DOHH2 (cell line): ENCODE measurements at regions not wholly inside any gene's neighbourhood (a gene's known extent, or its start where the extent isn't known, plus 50 kb on each side); places are given as distances from the start of the nearest gene placed in this dataset.
"Not testable (repeated sequence)": the region's sequence is repeated elsewhere in the genome, so short reads cannot be mapped to it uniquely, and the experiment has no call there.

ENCODE experiments used
- H3F3A ChIP-seq: fragments of 200-600 bp; sonication (generic), shearing (Covaris generic); 2 replicates; pipeline ENCODE4 v1.6.0; 2016; ENCODE audit warnings: antibody characterized with exemption, mild to moderate bottlenecking; ENCODE audit not compliant: control insufficient read depth, insufficient read depth
- H3K27ac ChIP-seq: fragments of 200-600 bp; sonication (generic); 2 replicates; pipeline ENCODE4 v1.5.1; 2014; ENCODE audit warnings: low read depth, mild to moderate bottlenecking, low read length, moderate library complexity
- H3K27me3 ChIP-seq: fragments of 200-600 bp; sonication (generic); 2 replicates; pipeline ENCODE4 v1.6.1; 2014; ENCODE audit warnings: mild to moderate bottlenecking, low read length, mixed read lengths; ENCODE audit not compliant: control insufficient read depth
- H3K36me3 ChIP-seq: fragments of 200-600 bp; sonication (generic); 2 replicates; pipeline ENCODE4 v1.6.1; 2014; ENCODE audit warnings: mild to moderate bottlenecking, low read length, moderate library complexity, mixed read lengths; ENCODE audit not compliant: control insufficient read depth
- H3K4me1 ChIP-seq: fragments of 200-600 bp; sonication (generic); 2 replicates; pipeline ENCODE4 v1.6.1; 2014; ENCODE audit warnings: mild to moderate bottlenecking, low read length, mixed read lengths; ENCODE audit not compliant: control insufficient read depth
- H3K4me2 ChIP-seq: fragments of 200-600 bp; sonication (generic); 2 replicates; pipeline ENCODE4 v1.6.0; 2014; ENCODE audit warnings: mild to moderate bottlenecking, low read length, moderate library complexity
- H3K4me3 ChIP-seq: fragments of 200-600 bp; sonication (generic); 2 replicates; pipeline ENCODE4 v1.5.1; 2014; ENCODE audit warnings: mild to moderate bottlenecking, low read length, mixed read lengths
- H3K79me2 ChIP-seq: fragments of 200-600 bp; sonication (generic); 2 replicates; pipeline ENCODE4 v1.6.1; 2014; ENCODE audit warnings: mild to moderate bottlenecking, low read length, mixed read lengths; ENCODE audit not compliant: control insufficient read depth
- H3K9me2 ChIP-seq: fragments of 200-600 bp; sonication (generic); replicated peaks from 2 replicates; pipeline ENCODE4 v1.6.1; 2014; ENCODE audit warnings: mild to moderate bottlenecking, low read length, mixed read lengths; ENCODE audit not compliant: control insufficient read depth
- H3K9me3 ChIP-seq: fragments of 200-600 bp; sonication (generic); 2 replicates; pipeline ENCODE4 v1.6.1; 2014; ENCODE audit warnings: antibody characterized with exemption, low read length, mixed read lengths; ENCODE audit not compliant: control insufficient read depth, insufficient read depth
- H4K20me1 ChIP-seq: fragments of 200-600 bp; sonication (generic); 2 replicates; pipeline ENCODE4 v1.6.0; 2014; ENCODE audit warnings: low read depth, mild to moderate bottlenecking, antibody characterized with exemption, low read length, moderate library complexity; ENCODE audit not compliant: control insufficient read depth, insufficient read depth
- CTCF ChIP-seq: fragments of 200-600 bp; sonication (generic); IDR thresholded peaks from one replicate; pipeline ENCODE4 v1.5.1; 2014; ENCODE audit warnings: antibody characterized with exemption, mild to moderate bottlenecking, low read depth, low read length; ENCODE audit not compliant: poor library complexity, severe bottlenecking
- EZH2phosphoT487 ChIP-seq: fragments of 200-600 bp; sonication (generic); IDR thresholded peaks from 2 replicates; pipeline ENCODE4 v1.6.1; 2017; ENCODE audit warnings: borderline replicate concordance, mild to moderate bottlenecking, antibody characterized with exemption, low read length, moderate library complexity, mixed read lengths

GRCh38 chr1:96464991-96465390 is 256.6 kb upstream of the PTBP2 start:
- Histone ChIP-seq H3K9me3 (no peaks in the 10 kb centered on the region), H3K36me3 (no peaks in the 10 kb centered on the region), H4K20me1 (no peaks in the 10 kb centered on the region), H3K79me2 (no peaks in the 10 kb centered on the region), H3K4me3 (no peak overlapping the region), H3K9me2 (no peaks in the 10 kb centered on the region), H3K4me2 (no peak overlapping the region), H3F3A (no peaks in the 10 kb centered on the region), H3K27me3 (no peaks in the 10 kb centered on the region), H3K27ac (no peak overlapping the region), H3K4me1 (no peaks in the 10 kb centered on the region)
- TF ChIP-seq CTCF (no peak), EZH2phosphoT487 (no peak)

- Histone ChIP-seq H3K79me2 (no peaks in the 10 kb centered on the region), H3K4me1 (no peaks in the 10 kb centered on the region), H3F3A (no peaks in the 10 kb centered on the region), H3K4me3 (no peak overlapping the region), H3K27me3 (no peaks in the 10 kb centered on the region), H3K4me2 (no peak overlapping the region), H3K9me3 (no peaks in the 10 kb centered on the region), H4K20me1 (no peaks in the 10 kb centered on the region), H3K9me2 (no peaks in the 10 kb centered on the region), H3K36me3 (no peaks in the 10 kb centered on the region), H3K27ac (no peak overlapping the region)
- TF ChIP-seq CTCF, result no peak
- no peak for TF ChIP-seq EZH2phosphoT487
Measured at GRCh38 chr1:96465441-96465840, 256.1 kb upstream of the PTBP2 start.

- H3K9me2 ChIP-seq, result no peaks in the 10 kb centered on the region
- no peak overlapping the region for H3K4me2 ChIP-seq
- no peaks in the 10 kb centered on the region for H3K27me3 ChIP-seq
- H3K4me3 ChIP-seq, result no peak overlapping the region
- H3K79me2 ChIP-seq, result no peaks in the 10 kb centered on the region
- H3K27ac ChIP-seq, result no peak overlapping the region
- H3F3A ChIP-seq, result no peaks in the 10 kb centered on the region
- H3K36me3 ChIP-seq, result no peaks in the 10 kb centered on the region
- TF ChIP-seq CTCF, result no peak
- no peak for TF ChIP-seq EZH2phosphoT487
- no peaks in the 10 kb centered on the region for H4K20me1 ChIP-seq
- H3K9me3 ChIP-seq, result no peaks in the 10 kb centered on the region
- H3K4me1 ChIP-seq, result no peaks in the 10 kb centered on the region
Measured at GRCh38 chr1:96466842-96467241, 254.7 kb upstream of the PTBP2 start.

- not testable (repeated sequence) for H3K27ac ChIP-seq, H3K9me3 ChIP-seq, H3K4me2 ChIP-seq, H4K20me1 ChIP-seq, H3K9me2 ChIP-seq, H3K27me3 ChIP-seq, H3K4me3 ChIP-seq, H3F3A ChIP-seq, H3K4me1 ChIP-seq, H3K79me2 ChIP-seq, H3K36me3 ChIP-seq
Measured at GRCh38 chr1:96469726-96470125, 251.9 kb upstream of the PTBP2 start.
